ENCODE measurements at regions not wholly inside any gene's neighbourhood (a gene's known extent, or its start where the extent isn't known, plus 50 kb on each side); places are given as distances from the start of the nearest gene placed in this dataset.

DNA sequence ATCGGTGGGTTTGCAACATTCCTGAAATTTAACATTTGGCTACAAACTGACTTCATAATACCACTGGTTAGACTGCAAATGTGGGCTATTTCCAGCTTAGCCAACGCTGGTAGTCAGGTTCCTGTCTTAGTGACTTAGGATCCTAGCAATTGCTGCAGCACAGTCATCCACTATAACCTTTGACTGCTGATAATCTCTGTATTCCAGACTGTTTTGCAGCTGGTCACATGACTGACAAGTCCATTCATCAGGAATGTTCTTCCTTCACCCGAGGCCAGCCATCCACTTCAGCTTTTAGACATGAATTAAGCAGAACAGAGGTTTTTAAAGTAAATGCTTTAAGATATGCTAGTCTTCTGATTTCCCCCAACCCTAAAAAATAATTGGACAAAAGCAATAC is 425.9 kb upstream of the MPDZ start:
- no peak for DNase-seq

DNA sequence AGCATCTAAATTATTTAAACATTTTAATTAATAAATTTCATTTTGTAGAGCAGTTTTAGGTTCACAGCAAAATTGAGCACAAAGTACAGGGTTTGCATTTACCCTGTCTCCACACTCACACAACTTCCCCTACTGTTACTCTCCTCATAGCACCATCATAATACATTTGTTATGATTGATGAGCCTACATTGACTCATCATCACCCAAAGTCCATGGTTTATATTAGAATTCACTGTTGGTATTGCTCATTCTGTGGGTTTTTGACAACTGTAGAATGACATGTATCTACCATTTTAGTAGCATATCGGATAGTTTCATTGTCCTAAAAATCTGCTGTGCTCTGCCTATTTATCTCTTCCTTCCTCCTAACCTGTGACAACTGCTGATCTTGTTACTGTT is 411.1 kb upstream of the MPDZ start:
- DNase-seq: no peak

DNA sequence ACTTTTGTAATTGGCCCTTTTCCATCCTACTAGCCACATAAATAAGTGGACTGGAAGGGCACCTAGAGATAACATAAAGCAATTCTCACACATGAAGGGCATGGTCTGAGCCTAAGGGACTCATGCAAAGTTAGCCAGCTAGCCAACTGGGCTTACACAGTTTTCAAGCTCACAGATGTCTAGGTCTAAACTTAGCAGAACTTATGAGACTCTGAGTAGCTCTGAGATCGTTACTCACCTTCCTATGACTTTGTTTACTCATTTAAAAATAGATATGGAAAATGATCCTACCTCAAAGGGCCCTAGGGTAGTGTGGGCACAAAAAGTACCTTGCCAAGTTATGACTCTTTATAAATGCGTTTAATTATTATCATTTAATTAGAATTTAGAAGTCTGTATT is 410.4 kb upstream of the MPDZ start:
- no peak for DNase-seq

DNA sequence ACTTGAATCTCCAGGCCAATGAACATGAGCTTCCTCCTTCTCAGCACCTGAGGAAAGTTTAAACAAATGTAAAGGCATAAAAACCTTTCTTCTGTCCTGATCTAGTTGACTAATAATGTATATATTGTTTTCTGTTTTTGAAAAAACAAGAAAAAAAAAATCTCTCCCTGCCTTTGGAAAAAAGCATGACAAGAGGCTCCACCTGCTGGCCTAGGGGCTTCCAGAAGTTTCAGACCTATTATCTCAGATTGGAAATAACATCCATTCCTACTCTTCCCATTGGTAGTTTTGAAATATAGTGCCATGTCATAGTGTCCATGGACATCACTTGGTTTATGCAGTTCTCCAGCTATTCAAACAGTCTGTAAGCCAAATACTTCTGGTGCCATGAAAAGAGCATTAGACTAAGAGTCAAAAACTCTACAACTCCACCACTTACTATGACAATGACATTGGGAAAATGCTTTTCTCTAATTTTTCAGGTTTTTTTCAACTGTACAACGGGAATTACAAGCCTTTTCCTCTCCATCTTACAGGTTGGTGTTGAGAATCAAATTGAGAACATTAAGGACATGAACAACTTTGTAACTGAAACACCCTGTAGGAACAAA is 409.6 kb upstream of the MPDZ start:
- no peak for DNase-seq

DNA sequence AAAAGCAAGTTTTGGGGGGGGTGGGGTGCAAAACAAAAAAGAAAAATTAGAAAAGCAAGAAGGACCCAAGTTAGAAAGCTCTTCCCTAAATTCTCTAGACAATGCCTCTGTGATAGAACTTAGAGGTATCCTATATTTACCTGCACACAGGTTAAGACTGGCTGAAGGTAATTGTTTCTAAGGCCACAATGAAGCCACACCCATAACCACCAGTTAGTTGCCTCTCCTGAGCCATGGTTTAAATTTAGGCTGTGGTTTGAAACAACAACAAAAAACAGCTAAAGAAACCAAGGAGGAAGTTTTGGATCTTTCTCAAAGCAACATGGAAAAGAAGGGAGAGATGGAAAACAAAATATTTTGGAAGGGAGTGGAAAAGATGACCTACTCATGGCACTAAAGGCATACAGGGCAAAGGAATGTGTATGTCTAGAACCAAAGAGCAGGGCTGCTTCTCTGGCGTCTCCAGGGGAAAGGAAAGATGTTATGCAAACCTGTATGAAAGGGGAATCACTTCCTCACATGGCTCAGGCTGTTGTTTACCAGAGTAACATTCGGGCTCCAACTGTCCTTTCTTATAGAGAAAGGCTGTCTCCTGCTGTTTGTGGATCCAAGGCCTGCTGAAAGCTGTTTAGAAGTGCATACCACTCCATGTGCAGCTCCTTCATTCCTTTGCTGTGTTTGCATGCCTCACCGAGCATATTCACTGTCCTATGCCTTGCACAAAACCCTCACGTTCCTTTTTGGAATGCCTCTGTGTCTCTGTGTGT is 408.9 kb upstream of the MPDZ start:
- DNase-seq: no peak

DNA sequence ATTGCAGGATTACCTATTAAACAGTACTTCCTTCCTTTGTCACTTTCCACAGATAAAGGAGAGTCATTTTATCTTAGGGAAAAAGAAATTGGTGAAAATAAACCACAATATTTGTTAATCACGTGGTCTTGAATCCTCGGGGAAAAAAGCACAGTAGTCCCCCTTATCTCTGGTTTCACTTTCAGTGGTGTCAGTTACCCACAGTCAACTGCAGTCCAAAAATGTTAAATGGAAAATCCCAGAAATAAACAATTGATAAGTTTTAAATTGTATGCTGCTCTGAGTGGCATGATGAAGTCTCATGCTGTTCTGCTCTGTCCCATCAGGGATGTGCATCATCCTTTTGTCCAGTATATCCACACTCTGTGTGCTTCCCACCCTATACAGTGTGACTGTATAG is 405.2 kb upstream of the MPDZ start:
- DNase-seq: no peak

DNA sequence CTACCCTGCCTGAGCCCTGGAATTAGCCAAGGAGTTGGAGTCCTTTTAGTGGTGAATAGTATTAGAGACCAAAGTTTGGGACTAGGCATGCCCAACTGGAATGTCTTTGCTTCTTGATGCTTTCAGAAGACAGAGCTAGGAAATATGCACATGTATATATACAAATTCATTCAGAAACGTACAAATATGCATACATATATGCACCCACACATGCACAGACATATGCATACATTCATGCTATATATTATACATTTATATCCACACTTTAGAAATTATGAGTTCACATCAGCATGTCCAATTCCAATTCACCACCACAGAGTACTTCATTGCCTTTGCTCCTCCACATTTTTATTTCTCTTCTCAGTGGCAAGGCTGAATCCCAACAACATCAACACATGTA is 398.3 kb upstream of the MPDZ start:
- no peak for DNase-seq

DNA sequence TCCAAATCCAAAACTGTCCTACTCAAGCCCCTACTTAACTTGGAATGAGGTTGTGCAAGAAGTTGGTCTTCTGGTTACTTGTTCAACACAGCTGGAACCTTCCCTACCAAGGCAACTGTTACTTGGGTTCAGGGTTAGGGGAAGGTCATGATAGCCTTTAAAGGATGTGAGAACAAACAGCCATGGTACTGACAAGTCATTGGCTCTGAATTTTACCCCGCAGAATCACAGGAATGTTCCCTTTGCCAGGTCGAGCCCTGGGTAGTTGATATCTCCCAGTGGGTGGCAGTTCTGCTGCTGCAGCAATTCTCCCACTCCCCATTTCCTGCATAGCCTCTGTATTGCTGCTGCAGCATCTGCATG is 396.1 kb upstream of the MPDZ start:
- DNase-seq: no peak

DNA sequence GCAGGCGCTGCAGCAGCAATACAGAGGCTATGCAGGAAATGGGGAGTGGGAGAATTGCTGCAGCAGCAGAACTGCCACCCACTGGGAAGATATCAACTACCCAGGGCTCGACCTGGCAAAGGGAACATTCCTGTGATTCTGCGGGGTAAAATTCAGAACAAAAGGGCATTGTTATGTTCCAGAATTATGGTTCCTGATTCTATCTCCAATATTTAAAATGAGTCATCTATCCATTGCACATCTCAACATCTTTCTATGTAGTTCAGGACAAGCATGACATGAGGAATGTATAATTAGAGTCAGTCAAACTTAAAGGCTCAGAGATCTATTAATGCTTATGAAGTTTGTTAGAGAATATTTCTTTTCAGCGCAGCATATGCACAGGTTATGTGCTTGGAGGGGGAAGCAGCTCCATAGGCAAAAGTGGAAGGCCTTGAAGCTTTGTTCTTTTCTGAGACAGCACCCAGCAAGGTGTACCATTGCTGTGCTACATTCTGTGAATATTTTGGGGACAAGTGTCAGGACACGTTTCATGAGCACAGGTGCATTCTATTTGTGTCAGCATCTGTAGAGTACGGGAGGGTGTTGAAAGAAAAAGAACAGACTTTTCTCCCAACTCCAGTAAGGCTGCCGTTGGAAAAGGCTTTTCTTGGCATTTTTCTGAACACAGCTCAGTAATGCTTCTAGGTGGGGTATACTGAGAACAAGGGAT is 395.6 kb upstream of the MPDZ start:
- no peak for DNase-seq

DNA sequence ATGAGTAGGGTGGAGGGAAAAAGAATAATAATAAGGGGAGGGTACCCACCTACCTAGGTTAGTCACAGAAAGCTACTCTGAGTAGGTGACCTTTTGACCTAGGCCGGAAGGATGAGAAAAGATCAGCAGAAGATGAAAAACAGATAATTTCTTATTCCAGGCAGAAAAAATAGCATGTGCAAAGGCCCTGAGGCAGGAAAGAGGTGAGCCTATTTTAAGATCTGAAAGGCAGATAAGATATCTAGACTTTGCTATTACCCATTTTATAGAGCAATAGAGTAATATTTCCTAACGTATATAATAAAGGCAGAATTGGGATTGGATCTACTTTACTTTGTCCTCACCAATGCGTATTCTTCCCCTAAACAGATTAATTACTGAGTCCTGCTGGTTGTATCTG is 393.9 kb upstream of the MPDZ start:
- DNase-seq: no peak

DNA sequence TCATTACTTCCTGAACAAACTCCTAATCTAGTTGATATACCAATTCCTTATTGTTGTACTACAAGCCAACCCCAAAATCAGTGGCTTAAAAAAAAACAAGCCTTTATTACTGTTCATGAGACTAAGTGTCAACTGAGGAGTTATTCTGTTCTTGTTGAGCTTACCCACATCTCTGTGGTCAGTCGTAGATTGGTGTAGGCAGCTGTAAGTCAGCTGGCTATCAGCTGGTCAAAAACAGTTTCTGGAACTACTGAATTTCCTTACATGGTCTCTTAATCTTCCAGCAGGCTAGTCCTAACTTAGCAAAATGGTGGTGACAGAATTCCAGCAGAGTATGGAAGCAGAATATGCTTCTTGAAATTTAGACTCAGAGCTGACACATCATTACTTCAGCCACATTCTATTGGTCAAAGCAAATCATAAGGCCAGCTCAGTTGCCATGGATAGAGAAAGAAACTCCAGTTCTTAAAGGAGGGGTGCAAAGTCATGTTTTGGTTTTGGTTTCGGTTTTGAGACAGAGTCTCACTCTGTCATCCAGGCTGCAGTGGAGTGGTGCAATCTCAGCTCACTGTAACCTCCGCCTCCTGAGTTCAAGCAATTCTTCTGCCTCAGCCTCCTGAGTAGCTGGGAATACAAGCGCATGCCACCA is 386.1 kb upstream of the MPDZ start:
- no peak for DNase-seq

DNA sequence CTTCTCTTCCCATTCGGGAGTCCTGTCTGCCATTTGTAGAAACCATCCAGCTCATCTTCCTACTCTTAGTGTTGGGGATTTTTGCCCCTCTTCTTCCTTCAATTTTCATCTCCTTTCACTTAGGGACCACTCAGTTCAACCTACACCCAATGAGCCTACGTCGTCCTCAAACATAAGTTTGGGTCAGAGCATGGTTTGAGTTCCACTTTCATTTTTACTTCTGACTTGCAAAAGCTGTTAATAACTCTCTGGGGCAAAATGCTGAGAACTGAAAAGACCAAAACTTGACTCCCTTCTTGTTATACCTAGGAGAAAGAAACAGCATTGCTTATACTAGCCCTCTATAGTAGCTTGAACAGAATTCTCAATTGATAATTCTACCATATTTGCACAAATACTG is 381.5 kb upstream of the MPDZ start:
- no peak for DNase-seq

DNA sequence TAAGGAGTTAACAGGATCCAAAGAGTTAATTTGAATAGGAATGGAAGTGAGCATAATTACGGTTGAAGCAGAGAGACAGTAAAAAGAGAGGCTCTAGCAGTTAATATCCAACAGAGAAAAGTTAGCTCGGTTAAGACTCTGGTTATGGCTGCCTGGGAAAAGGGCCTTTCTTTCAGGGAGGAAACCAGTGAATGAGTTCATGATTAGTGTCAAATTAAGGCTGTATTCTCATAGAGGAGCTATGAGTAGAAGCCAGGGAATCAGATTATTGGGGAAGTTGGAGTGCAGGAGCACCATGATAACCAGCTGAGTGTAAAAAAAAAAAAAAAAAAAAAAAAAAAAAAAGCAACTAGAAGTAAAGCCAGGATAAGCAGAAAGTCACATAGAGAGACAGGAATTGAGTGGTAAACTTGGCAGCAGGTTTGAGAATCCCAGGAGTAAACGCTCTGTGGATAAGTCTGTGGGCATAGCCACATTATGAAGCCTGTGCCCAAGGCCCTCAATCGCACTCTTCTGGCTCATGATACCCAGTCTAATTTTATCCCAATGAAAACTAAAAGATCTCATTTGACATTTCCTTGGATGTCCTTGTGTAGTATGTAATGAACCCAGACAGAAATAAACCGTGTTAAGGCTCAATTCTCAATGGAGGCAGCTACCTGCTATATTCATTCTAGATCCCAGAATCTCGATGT is 372.6 kb upstream of the MPDZ start:
- no peak for DNase-seq

DNA sequence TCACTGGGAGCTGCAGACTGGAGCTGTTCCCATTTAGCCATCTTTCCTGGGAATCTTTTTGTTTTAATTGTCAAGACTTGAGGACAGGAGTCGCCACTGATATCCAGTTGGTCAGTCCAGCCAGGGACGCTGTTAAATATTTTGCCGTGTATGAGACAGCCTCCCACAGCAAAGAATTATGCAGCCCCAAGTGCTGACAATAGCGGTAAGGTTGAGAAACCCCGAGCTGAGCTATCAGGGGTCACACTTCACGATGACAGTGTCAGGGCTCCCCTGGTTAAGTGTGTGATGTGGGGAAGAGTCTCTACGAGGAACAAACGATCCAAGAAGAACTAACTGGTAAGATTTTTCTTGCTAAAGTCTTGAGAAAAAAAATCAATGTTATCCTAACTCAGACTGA is 372.0 kb upstream of the MPDZ start:
- DNase-seq: no peak

DNA sequence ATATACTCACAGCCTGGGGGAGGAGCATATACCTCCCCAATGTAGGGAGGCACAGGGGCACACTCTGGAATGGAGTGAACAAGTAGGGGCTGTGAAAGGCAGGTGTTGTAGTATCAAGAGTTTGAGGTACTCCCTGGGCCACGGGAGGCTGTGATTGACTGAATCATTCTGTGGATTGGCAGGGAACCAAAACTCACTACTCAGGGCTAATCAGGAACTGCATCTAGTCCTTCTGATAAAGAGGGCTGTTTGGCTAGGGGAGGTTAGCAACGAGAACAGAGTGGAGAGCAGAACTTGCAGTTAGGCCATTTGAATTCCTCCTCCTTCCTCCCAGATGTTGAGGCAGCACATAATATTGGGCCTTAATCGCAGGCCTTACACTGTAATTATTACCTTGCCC is 369.2 kb upstream of the MPDZ start:
- DNase-seq: no peak

DNA sequence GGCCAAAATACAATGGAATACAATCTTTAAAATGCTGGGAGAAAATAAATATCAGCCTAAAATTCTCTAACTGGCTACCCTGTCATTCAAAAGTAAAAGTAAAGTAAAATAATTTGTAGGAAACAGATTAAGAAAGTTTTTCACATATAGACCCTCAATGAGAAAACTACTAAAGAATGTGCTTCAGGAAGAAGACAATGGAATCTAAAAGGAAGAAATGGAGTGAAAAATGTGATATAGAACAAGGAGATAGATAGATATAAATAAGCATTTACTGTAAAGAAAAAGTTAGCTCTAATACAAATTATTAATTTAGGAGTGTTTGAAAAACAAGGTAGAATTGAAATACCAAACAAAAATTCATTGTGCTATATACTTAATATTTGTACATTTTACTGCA is 368.6 kb upstream of the MPDZ start:
- no peak for DNase-seq

DNA sequence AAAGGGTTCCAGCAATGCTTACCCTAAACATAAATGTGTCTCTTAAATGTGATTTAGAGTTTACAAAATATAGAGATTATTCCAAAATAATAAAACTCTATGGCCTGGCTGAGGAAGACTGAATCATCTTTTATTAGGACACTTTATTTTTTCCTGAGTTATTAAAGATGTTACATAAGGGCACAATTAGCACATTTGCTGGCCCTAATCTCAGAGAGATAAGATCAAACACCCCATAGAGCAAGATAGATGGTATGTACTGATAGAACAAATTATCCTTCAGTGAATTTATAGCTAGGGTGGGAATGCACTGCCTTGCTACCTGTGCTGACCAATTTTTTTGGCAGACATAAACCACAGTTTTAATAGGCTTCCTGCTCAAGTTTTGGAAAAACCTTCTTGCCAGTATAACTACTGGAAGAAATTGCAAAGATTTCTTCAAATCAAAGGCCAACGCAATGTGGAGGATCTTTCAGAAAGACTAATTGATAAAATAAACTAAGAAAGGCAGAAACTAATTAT is 367.1 kb upstream of the MPDZ start:
- DNase-seq: no peak

DNA sequence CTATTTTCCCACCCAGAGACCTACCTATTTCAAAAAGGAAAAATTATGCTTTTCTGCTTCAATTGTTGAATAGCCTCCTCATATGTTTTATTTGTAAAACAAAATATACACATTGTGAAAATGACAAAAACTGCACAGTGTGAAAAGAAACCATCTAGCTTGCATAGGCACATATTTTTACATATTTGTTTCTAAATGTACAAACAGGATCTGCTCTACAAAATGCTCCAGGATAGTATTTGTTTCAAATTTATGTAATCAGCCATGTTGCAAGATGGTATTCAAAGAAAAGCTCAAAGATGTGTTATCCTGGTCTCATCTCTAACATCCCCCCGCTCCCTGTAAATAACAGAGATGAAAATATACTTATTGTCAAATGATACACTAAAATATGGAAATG is 366.1 kb upstream of the MPDZ start:
- no peak for DNase-seq

DNA sequence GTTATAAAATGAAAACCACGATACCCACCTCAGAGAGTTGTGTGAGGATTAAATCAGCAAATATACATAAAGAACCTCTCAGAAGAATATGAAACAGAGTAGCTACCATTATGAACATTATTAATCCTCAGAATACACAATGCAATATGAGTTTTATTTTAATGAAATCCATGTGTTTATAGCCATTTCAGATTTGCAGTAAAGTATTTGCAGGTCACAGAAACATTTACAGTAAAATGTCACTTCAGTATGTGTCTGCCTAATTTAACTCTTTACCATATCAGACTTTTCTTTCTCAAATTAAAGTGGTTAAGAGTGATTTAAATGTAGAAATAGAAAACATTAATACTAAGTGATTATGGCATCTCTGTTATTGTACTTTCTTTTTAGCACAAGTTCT is 365.2 kb upstream of the MPDZ start:
- DNase-seq: no peak

DNA sequence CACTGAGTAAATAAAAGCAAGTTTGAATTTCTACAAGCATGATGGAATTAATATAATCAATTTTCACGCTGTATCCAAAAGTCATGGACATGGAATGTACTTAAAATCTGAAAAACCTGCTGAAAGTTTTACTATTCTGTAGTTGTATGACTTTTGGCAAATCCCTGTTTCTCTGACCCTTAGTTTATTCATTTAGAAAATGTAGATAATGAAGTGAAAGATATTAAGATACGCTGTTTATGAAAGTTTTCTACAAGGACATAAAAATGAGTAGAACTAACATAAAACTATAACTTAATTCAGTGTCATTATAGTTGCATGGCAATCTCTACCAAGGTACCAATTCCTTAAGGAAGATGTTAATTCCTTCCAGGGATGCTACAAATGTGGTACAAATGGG is 363.2 kb upstream of the MPDZ start:
- no peak for DNase-seq

DNA sequence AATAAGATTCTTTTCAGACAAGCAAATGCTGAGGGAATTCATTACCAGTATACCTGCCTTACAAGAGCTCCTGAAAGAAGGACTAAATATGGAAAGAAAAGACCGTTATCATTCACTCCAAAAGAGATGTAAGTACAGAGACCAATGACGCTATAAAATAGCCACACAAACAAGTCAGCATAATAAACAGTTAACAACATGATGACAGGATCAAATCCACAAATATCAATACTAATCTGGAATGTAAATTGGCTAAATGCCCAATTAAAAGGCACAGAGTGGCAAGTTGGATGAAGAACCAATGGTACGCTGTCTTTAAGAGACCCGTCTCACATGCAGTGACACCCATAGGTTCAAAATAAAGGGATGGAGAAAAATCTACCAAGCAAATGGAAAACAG is 349.6 kb upstream of the MPDZ start:
- DNase-seq: no peak

DNA sequence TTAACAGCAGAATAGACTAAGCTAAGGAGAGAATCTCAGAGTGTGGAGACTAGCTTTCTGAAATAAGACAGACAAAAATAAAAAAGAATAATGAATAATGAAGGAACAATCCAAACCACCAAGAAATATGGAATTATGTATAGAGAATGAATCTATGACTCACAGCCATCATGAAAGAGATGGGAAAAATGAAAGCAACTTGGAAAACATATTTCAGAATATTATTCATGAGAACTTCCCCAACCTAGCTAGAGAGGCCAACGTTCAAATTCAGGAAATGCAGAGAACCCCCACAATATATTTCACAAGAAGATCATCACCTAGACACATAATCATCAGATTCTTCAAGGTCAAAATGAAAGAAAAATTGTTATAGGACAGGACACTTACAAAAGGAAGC is 349.0 kb upstream of the MPDZ start:
- DNase-seq: no peak

DNA sequence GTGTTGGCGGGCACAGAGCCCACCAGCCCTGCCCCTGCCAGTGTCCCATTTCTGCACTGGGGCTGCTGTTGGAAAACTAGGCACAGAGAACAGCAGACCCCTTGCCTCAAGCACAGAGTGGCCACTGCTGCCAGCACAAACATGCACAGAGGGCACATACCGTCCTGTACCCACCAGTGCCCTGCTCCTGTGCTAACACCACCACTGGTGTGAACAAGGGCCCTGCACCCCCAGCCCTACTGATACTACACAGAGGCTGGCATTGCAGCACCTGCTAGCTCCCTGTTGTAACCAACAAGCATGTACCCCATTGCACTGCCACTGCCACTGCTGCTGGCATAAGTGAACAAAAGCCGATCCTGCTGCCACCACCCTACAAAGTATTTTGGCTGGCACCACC is 348.0 kb upstream of the MPDZ start:
- no peak for DNase-seq

Measured in SHP77 treated with DMSO at 0.1 percent for 48 hours (cell line).